IMR-90 (cell line): ENCODE measurements at regions not wholly inside any gene's neighbourhood (a gene's known extent, or its start where the extent isn't known, plus 50 kb on each side); places are given as distances from the start of the nearest gene placed in this dataset.

ENCODE experiments used
- BHLHE40 ChIP-seq: fragments of 150-350 bp; IDR thresholded peaks from 2 replicates; pipeline ENCODE4 v1.6.1; 2016; ENCODE audit warnings: mild to moderate bottlenecking, low read depth, low read length
- CEBPB ChIP-seq: IDR thresholded peaks from 2 replicates; pipeline ENCODE4 v1.6.1; 2012; ENCODE audit warnings: low read depth, low read length, improper control_type of control experiment
- CHD1 ChIP-seq: IDR thresholded peaks from 2 replicates; pipeline ENCODE4 v1.6.1; 2012; ENCODE audit warnings: low read depth, low read length, improper control_type of control experiment
- CTCF ChIP-seq: conservative IDR thresholded peaks from 2 replicates; pipeline ENCODE4 v1.5.1; 2012; ENCODE audit warnings: mild to moderate bottlenecking, low read depth, low read length, improper control_type of control experiment
- FOS ChIP-seq: fragments of 150-350 bp; IDR thresholded peaks from 2 replicates; pipeline ENCODE4 v1.6.1; 2016; ENCODE audit warnings: low read depth, low read length
- POLR2A ChIP-seq: IDR thresholded peaks from 2 replicates; pipeline ENCODE4 v1.6.1; 2012; ENCODE audit warnings: mild to moderate bottlenecking, low read depth, low read length
- RAD21 ChIP-seq: IDR thresholded peaks from 2 replicates; pipeline ENCODE4 v1.6.1; 2012; ENCODE audit warnings: low read length, improper control_type of control experiment
- RCOR1 ChIP-seq: IDR thresholded peaks from 2 replicates; pipeline ENCODE4 v1.6.1; 2012; ENCODE audit warnings: mild to moderate bottlenecking, low read length, improper control_type of control experiment; ENCODE audit not compliant: insufficient replicate concordance
- RFX5 ChIP-seq: IDR thresholded peaks from 2 replicates; pipeline ENCODE4 v1.8.0; 2012; ENCODE audit warnings: low read depth, mild to moderate bottlenecking, low read length, moderate library complexity
- SMC3 ChIP-seq: fragments of 150-350 bp; IDR thresholded peaks from 2 replicates; pipeline ENCODE4 v1.6.1; 2016; ENCODE audit warnings: low read depth, mild to moderate bottlenecking, antibody characterized with exemption, low read length, moderate library complexity
- TF ChIP-seq, protein P1 (sequence below): fragments of 150-350 bp; IDR thresholded peaks from 2 replicates; pipeline ENCODE4 v1.6.1; 2016; ENCODE audit warnings: low read depth, mild to moderate bottlenecking, low read length, moderate library complexity, borderline replicate concordance
- TF ChIP-seq, protein P2 (sequence below): fragments of 150-350 bp; IDR thresholded peaks from 2 replicates; pipeline ENCODE4 v1.6.1; 2017; ENCODE audit warnings: mild to moderate bottlenecking, antibody characterized with exemption, low read length, low read depth

GRCh38 chr10:3889961-3890522 is 105.0 kb upstream of the KLF6 start:
- TF ChIP-seq CTCF, result no peak
- TF ChIP-seq, protein P1, sequence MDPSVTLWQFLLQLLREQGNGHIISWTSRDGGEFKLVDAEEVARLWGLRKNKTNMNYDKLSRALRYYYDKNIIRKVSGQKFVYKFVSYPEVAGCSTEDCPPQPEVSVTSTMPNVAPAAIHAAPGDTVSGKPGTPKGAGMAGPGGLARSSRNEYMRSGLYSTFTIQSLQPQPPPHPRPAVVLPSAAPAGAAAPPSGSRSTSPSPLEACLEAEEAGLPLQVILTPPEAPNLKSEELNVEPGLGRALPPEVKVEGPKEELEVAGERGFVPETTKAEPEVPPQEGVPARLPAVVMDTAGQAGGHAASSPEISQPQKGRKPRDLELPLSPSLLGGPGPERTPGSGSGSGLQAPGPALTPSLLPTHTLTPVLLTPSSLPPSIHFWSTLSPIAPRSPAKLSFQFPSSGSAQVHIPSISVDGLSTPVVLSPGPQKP, result no peak
- no peak for TF ChIP-seq POLR2A
- TF ChIP-seq FOS, result no peak
- TF ChIP-seq RFX5, result no peak
- TF ChIP-seq CEBPB, result peak; percentile 35; the same call in 1 of the 2 replicates
- TF ChIP-seq RAD21, result no peak
- no peak for TF ChIP-seq RCOR1
- TF ChIP-seq, protein P2, sequence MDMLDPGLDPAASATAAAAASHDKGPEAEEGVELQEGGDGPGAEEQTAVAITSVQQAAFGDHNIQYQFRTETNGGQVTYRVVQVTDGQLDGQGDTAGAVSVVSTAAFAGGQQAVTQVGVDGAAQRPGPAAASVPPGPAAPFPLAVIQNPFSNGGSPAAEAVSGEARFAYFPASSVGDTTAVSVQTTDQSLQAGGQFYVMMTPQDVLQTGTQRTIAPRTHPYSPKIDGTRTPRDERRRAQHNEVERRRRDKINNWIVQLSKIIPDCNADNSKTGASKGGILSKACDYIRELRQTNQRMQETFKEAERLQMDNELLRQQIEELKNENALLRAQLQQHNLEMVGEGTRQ, result no peak
- no peak for TF ChIP-seq SMC3
- no peak for TF ChIP-seq CHD1
- TF ChIP-seq BHLHE40, result no peak
